Epithelial cell of prostate (primary cell): ENCODE measurements at regions not wholly inside any gene's neighbourhood (a gene's known extent, or its start where the extent isn't known, plus 50 kb on each side); places are given as distances from the start of the nearest gene placed in this dataset.

ENCODE experiments used
- DNase-seq: peaks from one replicate; pipeline ENCODE4 v3.0.0-alpha.2; 2011; ENCODE audit warnings: low read depth, low spot score
- H3K27ac ChIP-seq: fragments of 450-650 bp; 2 replicates; pipeline ENCODE4 v1.5.1; 2017; ENCODE audit warnings: mild to moderate bottlenecking

GRCh38 chr2:236513956-236514355 lies 55.7 kb upstream of the ACKR3 start:
- DNase-seq = no peak
- no peak overlapping the region for H3K27ac ChIP-seq

- no peak for DNase-seq
- H3K27ac ChIP-seq = no peak overlapping the region
These were observed 52.9 kb upstream of the ACKR3 start for GRCh38 chr2:236516708-236517107.

- DNase-seq = no peak
- no peak overlapping the region for H3K27ac ChIP-seq
These were observed 52.2 kb upstream of the ACKR3 start for GRCh38 chr2:236517251-236518031.
